HCT116 (cell line): ENCODE measurements at regions not wholly inside any gene's neighbourhood (a gene's known extent, or its start where the extent isn't known, plus 50 kb on each side); places are given as distances from the start of the nearest gene placed in this dataset.

Experiments used
- CEBPB ChIP-seq: IDR thresholded peaks from 2 replicates; pipeline ENCODE4 v1.6.1; 2012; ENCODE audit warnings: low read depth
- EZH2 ChIP-seq: fragments of 200-600 bp; sonication (generic); IDR thresholded peaks from 2 replicates; pipeline ENCODE4 v1.6.1; 2017; ENCODE audit warnings: antibody characterized with exemption, mixed run types
- EZH2phosphoT487 ChIP-seq: fragments of 200-600 bp; IDR thresholded peaks from 2 replicates; pipeline ENCODE4 v1.6.1; 2018; ENCODE audit warnings: antibody characterized with exemption, borderline replicate concordance
- POLR2A ChIP-seq: IDR thresholded peaks from 2 replicates; pipeline ENCODE4 v1.7.0; 2011; ENCODE audit warnings: borderline replicate concordance; ENCODE audit not compliant: insufficient read depth, insufficient read length; ENCODE audit errors: extremely low read depth
- POLR2AphosphoS5 ChIP-seq: IDR thresholded peaks from 2 replicates; pipeline ENCODE4 v1.6.1; 2011; ENCODE audit warnings: mild to moderate bottlenecking, low read depth, low read length, moderate library complexity
- RAD21 ChIP-seq: IDR thresholded peaks from 2 replicates; pipeline ENCODE4 v1.6.1; 2012; ENCODE audit warnings: low read depth, mild to moderate bottlenecking
- SIN3A ChIP-seq: IDR thresholded peaks from 2 replicates; pipeline ENCODE4 v1.6.1; 2012; ENCODE audit warnings: low read depth
- SRF ChIP-seq: IDR thresholded peaks from 2 replicates; pipeline ENCODE4 v1.6.1; 2012; ENCODE audit warnings: low read depth
- ZFX ChIP-seq: fragments of 450-650 bp; IDR thresholded peaks from 2 replicates; pipeline ENCODE4 v1.6.1; 2017
- ZNF274 ChIP-seq: fragments of 200-500 bp; sonication (Bioruptor generic); IDR thresholded peaks from 2 replicates; pipeline ENCODE4 v1.6.1; 2014; ENCODE audit warnings: mild to moderate bottlenecking, low read depth, low read length, inconsistent platforms
- TF ChIP-seq, protein P1 (sequence below), 3 experiments: fragments of 200-600 bp in 1 of 3; sonication (generic) in 1 of 3; IDR thresholded peaks in 2 of 3; conservative IDR thresholded peaks in 1 of 3; 2 replicates each; pipeline ENCODE4 v1.5.1; 2012 to 2017; ENCODE audit warnings: low read depth in 2 of 3, low read length in 2 of 3, antibody characterized with exemption in 1 of 3, borderline replicate concordance in 1 of 3, control low read depth in 1 of 3, mild to moderate bottlenecking in 1 of 3, mixed read lengths in 1 of 3, mixed run types in 1 of 3, moderate library complexity in 1 of 3; ENCODE audit not compliant: insufficient read depth in 1 of 3
- TF ChIP-seq, protein P2 (sequence below): IDR thresholded peaks from 2 replicates; pipeline ENCODE4 v1.6.1; 2012
- TF ChIP-seq, protein P3 (sequence below): IDR thresholded peaks from 2 replicates; pipeline ENCODE4 v1.6.1; 2012; ENCODE audit warnings: low read depth
- TF ChIP-seq, protein P4 (sequence below): IDR thresholded peaks from 2 replicates; pipeline ENCODE4 v1.6.1; 2012

DNA sequence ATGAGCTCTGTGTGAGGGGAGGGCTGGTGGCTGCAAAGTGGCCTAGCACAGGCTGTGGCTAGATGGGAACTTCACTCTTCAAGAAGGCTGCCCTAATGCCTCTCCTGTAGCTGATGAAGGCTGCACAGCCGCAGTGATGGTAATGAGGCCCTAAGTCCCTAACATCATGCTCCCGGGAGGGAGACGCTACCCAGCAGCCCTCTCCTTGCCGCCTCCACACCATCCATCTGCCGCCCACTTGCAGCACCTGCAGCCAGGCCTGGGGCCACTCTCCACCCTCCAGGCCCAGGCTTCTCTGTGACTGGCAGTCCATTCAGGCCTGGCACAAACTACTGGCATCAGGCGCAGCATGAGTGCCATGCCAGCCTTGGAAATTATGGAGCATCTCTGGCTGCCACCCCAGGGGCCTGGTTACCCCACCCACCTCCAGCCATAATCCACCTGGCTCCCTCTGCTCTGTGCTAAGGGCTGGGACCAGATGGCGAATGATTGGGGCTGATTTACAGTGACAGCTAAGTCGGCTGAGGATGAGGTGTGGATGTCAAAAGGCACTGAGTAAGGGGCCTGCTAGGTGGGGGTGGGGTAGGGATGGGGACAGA is 284.2 kb downstream of the LRFN2 start:
- TF ChIP-seq, protein P1, sequence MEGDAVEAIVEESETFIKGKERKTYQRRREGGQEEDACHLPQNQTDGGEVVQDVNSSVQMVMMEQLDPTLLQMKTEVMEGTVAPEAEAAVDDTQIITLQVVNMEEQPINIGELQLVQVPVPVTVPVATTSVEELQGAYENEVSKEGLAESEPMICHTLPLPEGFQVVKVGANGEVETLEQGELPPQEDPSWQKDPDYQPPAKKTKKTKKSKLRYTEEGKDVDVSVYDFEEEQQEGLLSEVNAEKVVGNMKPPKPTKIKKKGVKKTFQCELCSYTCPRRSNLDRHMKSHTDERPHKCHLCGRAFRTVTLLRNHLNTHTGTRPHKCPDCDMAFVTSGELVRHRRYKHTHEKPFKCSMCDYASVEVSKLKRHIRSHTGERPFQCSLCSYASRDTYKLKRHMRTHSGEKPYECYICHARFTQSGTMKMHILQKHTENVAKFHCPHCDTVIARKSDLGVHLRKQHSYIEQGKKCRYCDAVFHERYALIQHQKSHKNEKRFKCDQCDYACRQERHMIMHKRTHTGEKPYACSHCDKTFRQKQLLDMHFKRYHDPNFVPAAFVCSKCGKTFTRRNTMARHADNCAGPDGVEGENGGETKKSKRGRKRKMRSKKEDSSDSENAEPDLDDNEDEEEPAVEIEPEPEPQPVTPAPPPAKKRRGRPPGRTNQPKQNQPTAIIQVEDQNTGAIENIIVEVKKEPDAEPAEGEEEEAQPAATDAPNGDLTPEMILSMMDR (IDR thresholded peaks at IDR 0.05 in 2 of 3, conservative IDR thresholded peaks at IDR 0.05 in 1 of 3; ENCODE audit: borderline replicate concordance in 1 of 3, insufficient read depth in 1 of 3, low read depth in 2 of 3, low read length in 2 of 3): no peak
- TF ChIP-seq POLR2AphosphoS5 (no peak), SRF (no peak), ZFX (no peak), RAD21 (no peak), POLR2A (no peak), ZNF274 (no peak), CEBPB (no peak), EZH2 (no peak), EZH2phosphoT487 (no peak), SIN3A (no peak)
- TF ChIP-seq, protein P2, sequence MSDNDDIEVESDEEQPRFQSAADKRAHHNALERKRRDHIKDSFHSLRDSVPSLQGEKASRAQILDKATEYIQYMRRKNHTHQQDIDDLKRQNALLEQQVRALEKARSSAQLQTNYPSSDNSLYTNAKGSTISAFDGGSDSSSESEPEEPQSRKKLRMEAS: no peak
- TF ChIP-seq, protein P3, sequence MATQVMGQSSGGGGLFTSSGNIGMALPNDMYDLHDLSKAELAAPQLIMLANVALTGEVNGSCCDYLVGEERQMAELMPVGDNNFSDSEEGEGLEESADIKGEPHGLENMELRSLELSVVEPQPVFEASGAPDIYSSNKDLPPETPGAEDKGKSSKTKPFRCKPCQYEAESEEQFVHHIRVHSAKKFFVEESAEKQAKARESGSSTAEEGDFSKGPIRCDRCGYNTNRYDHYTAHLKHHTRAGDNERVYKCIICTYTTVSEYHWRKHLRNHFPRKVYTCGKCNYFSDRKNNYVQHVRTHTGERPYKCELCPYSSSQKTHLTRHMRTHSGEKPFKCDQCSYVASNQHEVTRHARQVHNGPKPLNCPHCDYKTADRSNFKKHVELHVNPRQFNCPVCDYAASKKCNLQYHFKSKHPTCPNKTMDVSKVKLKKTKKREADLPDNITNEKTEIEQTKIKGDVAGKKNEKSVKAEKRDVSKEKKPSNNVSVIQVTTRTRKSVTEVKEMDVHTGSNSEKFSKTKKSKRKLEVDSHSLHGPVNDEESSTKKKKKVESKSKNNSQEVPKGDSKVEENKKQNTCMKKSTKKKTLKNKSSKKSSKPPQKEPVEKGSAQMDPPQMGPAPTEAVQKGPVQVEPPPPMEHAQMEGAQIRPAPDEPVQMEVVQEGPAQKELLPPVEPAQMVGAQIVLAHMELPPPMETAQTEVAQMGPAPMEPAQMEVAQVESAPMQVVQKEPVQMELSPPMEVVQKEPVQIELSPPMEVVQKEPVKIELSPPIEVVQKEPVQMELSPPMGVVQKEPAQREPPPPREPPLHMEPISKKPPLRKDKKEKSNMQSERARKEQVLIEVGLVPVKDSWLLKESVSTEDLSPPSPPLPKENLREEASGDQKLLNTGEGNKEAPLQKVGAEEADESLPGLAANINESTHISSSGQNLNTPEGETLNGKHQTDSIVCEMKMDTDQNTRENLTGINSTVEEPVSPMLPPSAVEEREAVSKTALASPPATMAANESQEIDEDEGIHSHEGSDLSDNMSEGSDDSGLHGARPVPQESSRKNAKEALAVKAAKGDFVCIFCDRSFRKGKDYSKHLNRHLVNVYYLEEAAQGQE: no peak
- TF ChIP-seq, protein P4, sequence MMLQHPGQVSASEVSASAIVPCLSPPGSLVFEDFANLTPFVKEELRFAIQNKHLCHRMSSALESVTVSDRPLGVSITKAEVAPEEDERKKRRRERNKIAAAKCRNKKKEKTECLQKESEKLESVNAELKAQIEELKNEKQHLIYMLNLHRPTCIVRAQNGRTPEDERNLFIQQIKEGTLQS: no peak
